A549 (cell line): ENCODE measurements at regions not wholly inside any gene's neighbourhood (a gene's known extent, or its start where the extent isn't known, plus 50 kb on each side); places are given as distances from the start of the nearest gene placed in this dataset.

Source experiments
- CTCF ChIP-seq: fragments of >200 bp; sonication (Bioruptor Twin); formaldehyde crosslinking; IDR thresholded peaks from 3 replicates; pipeline ENCODE4 v1.5.1; 2016
- EP300 ChIP-seq, 2 experiments: fragments of >200 bp; sonication (Bioruptor Twin); formaldehyde crosslinking; IDR thresholded peaks; 2 replicates in 1 of 2; 3 replicates in 1 of 2; pipeline ENCODE4 v1.6.1; 2016 to 2017
- ESRRA ChIP-seq: fragments of 150-350 bp; IDR thresholded peaks from 2 replicates; pipeline ENCODE4 v1.6.1; 2014; ENCODE audit warnings: mild to moderate bottlenecking, low read length, borderline replicate concordance
- RARB ChIP-seq: fragments of 250-450 bp; sonication (Bioruptor Pico); IDR thresholded peaks from 2 replicates; pipeline ENCODE4 v1.8.0; 2021; ENCODE audit warnings: mild to moderate bottlenecking, moderate library complexity
- TF ChIP-seq, protein P1 (sequence below): fragments of 200-600 bp; sonication (generic); IDR thresholded peaks from 2 replicates; pipeline ENCODE4 v1.6.1; 2016; ENCODE audit warnings: antibody characterized with exemption, mild to moderate bottlenecking, moderate library complexity

DNA sequence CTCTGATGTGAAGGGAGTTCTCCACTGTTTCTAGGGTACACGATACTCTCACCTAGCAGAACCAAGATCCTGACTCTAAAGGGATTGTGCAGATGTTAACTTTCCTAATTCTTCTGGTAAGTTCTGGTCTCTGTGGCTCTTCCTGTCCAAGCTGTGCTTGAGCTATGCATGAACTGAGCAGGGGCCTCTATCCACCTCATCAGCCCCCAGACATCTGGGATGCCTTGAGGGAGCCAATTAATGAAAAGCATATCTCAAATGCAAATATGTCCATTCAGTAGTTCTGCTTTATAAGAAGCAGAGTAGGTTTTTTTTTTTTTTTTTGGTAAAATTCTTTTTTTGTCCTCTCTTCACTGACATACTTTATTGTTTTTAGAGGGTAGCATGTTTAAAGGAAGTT is 89.6 kb downstream of the POLR2M start:
- TF ChIP-seq, protein P1, sequence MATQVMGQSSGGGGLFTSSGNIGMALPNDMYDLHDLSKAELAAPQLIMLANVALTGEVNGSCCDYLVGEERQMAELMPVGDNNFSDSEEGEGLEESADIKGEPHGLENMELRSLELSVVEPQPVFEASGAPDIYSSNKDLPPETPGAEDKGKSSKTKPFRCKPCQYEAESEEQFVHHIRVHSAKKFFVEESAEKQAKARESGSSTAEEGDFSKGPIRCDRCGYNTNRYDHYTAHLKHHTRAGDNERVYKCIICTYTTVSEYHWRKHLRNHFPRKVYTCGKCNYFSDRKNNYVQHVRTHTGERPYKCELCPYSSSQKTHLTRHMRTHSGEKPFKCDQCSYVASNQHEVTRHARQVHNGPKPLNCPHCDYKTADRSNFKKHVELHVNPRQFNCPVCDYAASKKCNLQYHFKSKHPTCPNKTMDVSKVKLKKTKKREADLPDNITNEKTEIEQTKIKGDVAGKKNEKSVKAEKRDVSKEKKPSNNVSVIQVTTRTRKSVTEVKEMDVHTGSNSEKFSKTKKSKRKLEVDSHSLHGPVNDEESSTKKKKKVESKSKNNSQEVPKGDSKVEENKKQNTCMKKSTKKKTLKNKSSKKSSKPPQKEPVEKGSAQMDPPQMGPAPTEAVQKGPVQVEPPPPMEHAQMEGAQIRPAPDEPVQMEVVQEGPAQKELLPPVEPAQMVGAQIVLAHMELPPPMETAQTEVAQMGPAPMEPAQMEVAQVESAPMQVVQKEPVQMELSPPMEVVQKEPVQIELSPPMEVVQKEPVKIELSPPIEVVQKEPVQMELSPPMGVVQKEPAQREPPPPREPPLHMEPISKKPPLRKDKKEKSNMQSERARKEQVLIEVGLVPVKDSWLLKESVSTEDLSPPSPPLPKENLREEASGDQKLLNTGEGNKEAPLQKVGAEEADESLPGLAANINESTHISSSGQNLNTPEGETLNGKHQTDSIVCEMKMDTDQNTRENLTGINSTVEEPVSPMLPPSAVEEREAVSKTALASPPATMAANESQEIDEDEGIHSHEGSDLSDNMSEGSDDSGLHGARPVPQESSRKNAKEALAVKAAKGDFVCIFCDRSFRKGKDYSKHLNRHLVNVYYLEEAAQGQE = no peak
- TF ChIP-seq CTCF (no peak), ESRRA (no peak), RARB (CRISPR knock-in tag) (no peak), EP300 (IDR thresholded peaks at IDR 0.05) (no peak)
